Esophagus squamous epithelium (tissue), 5 donors: ENCODE measurements at regions not wholly inside any gene's neighbourhood (a gene's known extent, or its start where the extent isn't known, plus 50 kb on each side); places are given as distances from the start of the nearest gene placed in this dataset.

Experiments used
- DNase-seq: peaks from one replicate; lab custom pipeline; 2025; lab: John Stamatoyannopoulos, UW
- H3K27ac ChIP-seq, 4 donors: fragments of 200-600 bp; sonication (generic); one replicate each; pipeline ENCODE4 v1.5.1; 2016 to 2019; ENCODE audit warnings: mild to moderate bottlenecking in 1 of 4
- H3K27me3 ChIP-seq, 4 donors: fragments of 200-600 bp; sonication (generic); 1 replicate in 3 of 4; 2 replicates in 1 of 4; pipeline versions ENCODE4 v1.5.1 to v1.6.0; 2017 to 2021; ENCODE audit warnings: antibody characterized with exemption in 1 of 4
- H3K36me3 ChIP-seq, 3 donors: fragments of 200-600 bp; sonication (generic); one replicate each; pipeline ENCODE4 v1.5.1; 2016 to 2019
- H3K4me1 ChIP-seq, 3 donors: fragments of 200-600 bp; sonication (generic); one replicate each; pipeline ENCODE4 v1.5.1; 2017 to 2019
- H3K4me3 ChIP-seq, 4 donors: fragments of 200-600 bp; sonication (generic); 1 replicate in 3 of 4; 2 replicates in 1 of 4; pipeline ENCODE4 v1.5.1; 2016 to 2019; ENCODE audit warnings: mild to moderate bottlenecking in 2 of 4, moderate library complexity in 1 of 4
- H3K9me3 ChIP-seq, 3 donors: fragments of 200-600 bp; sonication (generic); one replicate each; pipeline ENCODE4 v1.5.1; 2016 to 2019
- POLR2A ChIP-seq, 4 donors: fragments of 450-650 bp; IDR thresholded peaks; one replicate each; pipeline ENCODE4 v1.6.1; 2017; ENCODE audit warnings: antibody characterized with exemption in 4 of 4, mild to moderate bottlenecking in 4 of 4, moderate library complexity in 3 of 4
- WGBS, 2 donors: methylation state at CpG; one replicate each; pipeline ENCODE4 v1.1.5; 2018; 5-methylcytosine and 5-hydroxymethylcytosine counted together
- intact Hi-C: fragments of 100-400 bp; cut with DNase I; formaldehyde crosslinking; loops from one replicate; pipeline ENCODE4 v1.15.0; 2022
- TF ChIP-seq, protein P1 (sequence below), 6 experiments: fragments of 450-650 bp in 4 of 6; fragments of 200-600 bp in 2 of 6; sonication (generic) in 2 of 6; IDR thresholded peaks; one replicate each; pipeline ENCODE4 v1.5.1; 2016 to 2019; ENCODE audit warnings: antibody characterized with exemption in 6 of 6, mild to moderate bottlenecking in 4 of 6, moderate library complexity in 4 of 6
- donor health status: DM: yes; HTN: yes; CAD: no.

DNA sequence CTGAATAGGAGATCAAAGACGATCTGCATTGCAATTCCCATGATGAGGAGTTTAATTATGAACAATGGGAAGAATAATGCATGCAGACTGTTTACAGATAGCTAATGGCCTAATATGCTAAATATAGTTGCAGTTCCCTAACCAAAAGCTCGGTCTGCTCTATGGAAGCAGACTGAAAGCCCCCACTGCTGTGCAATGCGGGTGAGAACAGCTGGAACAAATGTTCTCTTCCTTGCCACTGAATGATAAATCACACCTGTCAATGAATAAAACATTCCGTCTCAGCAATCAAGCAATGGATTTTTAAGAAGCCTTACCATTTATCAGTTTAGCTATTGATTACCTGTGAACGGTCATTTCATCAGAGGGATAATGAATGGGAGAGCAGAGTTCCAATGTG lies 704.5 kb upstream of the RAB6C start:
- no peak overlapping the region for H3K27ac ChIP-seq
- TF ChIP-seq, protein P1, sequence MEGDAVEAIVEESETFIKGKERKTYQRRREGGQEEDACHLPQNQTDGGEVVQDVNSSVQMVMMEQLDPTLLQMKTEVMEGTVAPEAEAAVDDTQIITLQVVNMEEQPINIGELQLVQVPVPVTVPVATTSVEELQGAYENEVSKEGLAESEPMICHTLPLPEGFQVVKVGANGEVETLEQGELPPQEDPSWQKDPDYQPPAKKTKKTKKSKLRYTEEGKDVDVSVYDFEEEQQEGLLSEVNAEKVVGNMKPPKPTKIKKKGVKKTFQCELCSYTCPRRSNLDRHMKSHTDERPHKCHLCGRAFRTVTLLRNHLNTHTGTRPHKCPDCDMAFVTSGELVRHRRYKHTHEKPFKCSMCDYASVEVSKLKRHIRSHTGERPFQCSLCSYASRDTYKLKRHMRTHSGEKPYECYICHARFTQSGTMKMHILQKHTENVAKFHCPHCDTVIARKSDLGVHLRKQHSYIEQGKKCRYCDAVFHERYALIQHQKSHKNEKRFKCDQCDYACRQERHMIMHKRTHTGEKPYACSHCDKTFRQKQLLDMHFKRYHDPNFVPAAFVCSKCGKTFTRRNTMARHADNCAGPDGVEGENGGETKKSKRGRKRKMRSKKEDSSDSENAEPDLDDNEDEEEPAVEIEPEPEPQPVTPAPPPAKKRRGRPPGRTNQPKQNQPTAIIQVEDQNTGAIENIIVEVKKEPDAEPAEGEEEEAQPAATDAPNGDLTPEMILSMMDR (IDR thresholded peaks at IDR 0.05), result no peak
- TF ChIP-seq POLR2A (IDR thresholded peaks at IDR 0.05), result no peak
- peaks cover 0 to 3% (median 0%) of the 10 kb centered on the region in 3 donors for H3K9me3 ChIP-seq
- WGBS, 2 donors, result 49 to 79% methylated on average over 5 of the region's 5 CpGs
- H3K4me1 ChIP-seq, result no peaks in the 10 kb centered on the region
- no peaks in the 10 kb centered on the region for H3K36me3 ChIP-seq
- DNase-seq, result no peak
- no peak overlapping the region for H3K4me3 ChIP-seq
- intact Hi-C loops, result no loop called here
- H3K27me3 ChIP-seq, result no peaks in the 10 kb centered on the region

DNA sequence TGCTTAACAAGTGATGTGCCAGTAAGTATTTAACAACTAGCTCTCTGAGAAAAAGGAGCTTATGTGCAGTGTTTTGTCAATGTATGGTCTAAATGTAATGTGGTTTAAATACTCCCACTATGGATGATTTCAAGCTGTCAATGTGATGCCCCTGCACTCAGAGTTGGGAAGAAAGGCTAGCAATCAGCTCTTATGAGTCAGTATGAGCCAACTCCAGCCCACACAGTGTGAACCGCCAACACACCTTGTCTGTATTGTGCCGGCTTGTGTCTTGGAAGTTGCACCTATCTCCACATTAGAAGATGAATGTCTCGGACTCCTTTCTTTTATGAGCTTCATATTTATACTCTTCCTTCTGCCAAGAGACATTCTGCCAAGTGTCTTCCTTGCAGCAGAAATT lies 703.8 kb upstream of the RAB6C start:
- Histone ChIP-seq H3K4me1 (no peaks in the 10 kb centered on the region), H3K36me3 (no peaks in the 10 kb centered on the region), H3K4me3 (no peak overlapping the region), H3K27me3 (no peaks in the 10 kb centered on the region), H3K9me3 (peaks cover 0 to 4% (median 0%) of the 10 kb centered on the region in 3 donors), H3K27ac (no peak overlapping the region)
- DNase-seq, result no peak
- WGBS, 2 donors, result 18 to 59% methylated on average over 3 of the region's 3 CpGs
- TF ChIP-seq, protein P1 (IDR thresholded peaks at IDR 0.05), result no peak
- no peak for TF ChIP-seq POLR2A (IDR thresholded peaks at IDR 0.05)
- intact Hi-C loops, result no loop called here

DNA sequence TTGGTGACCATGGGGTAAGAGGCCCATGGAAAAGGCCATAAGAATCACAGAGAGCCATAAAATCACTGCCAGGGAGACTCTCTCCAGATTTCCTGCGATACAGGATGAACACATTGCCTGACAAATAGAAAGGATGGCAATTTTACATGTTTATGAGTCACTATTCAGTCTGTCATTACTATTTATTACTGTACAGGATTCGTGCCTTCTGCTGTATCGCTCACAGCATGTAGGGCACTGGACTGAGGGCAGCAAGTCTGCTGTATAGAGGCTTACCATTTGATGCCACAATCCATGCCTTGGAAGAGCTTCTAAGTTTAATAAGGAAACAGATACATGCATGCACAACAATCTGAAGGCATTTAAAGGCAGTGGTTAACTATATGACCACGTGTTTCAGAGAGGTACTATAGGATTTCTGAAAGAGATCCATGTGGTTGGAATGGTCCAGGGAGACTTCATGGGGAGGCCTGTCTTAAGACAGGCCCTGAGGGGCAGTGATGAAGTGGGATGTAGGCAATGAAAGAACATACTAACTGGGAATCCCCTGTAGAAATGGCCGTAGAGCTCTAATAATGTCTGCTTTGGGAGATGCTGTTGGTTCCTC lies 702.4 kb upstream of the RAB6C start:
- Histone ChIP-seq H3K4me1 (no peaks in the 10 kb centered on the region), H3K9me3 (peaks cover 0 to 4% (median 0%) of the 10 kb centered on the region in 3 donors), H3K4me3 (no peak overlapping the region), H3K27ac (no peak overlapping the region), H3K36me3 (no peaks in the 10 kb centered on the region), H3K27me3 (no peaks in the 10 kb centered on the region)
- DNase-seq, result no peak
- intact Hi-C loops, result no loop called here
- TF ChIP-seq POLR2A (IDR thresholded peaks at IDR 0.05), result no peak
- TF ChIP-seq, protein P1 (IDR thresholded peaks at IDR 0.05), result no peak
- 63% methylated on average over 4 to 5 of the region's 5 CpGs for WGBS, 2 donors

DNA sequence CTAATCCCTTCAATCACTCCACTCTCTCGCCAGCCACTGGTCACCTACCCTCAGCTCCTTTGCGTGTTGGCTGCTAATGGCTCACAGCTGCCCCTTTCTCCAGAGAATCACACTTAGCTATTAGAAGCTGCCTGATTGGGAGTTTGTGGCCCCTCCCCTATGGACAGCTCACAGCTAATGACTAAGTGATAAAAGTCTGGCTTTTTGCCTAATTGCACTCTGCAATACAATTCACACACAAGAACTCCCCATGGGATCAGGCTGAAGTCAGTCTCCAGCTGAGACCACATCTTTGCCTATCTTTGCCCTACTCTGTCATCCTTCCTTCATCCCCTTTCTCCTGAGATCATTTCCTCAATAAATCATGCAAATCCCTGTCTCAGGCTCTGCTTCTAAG lies 701.9 kb upstream of the RAB6C start:
- Histone ChIP-seq H3K27ac (no peak overlapping the region), H3K36me3 (no peaks in the 10 kb centered on the region), H3K4me1 (no peaks in the 10 kb centered on the region), H3K27me3 (no peaks in the 10 kb centered on the region), H3K9me3 (peaks cover 0 to 4% (median 0%) of the 10 kb centered on the region in 3 donors), H3K4me3 (no peak overlapping the region)
- 84 to 92% methylated on average over 2 of the region's 2 CpGs for WGBS, 2 donors
- TF ChIP-seq, protein P1 (IDR thresholded peaks at IDR 0.05), result no peak
- TF ChIP-seq POLR2A (IDR thresholded peaks at IDR 0.05), result no peak
- intact Hi-C loops, result no loop called here
- no peak for DNase-seq

DNA sequence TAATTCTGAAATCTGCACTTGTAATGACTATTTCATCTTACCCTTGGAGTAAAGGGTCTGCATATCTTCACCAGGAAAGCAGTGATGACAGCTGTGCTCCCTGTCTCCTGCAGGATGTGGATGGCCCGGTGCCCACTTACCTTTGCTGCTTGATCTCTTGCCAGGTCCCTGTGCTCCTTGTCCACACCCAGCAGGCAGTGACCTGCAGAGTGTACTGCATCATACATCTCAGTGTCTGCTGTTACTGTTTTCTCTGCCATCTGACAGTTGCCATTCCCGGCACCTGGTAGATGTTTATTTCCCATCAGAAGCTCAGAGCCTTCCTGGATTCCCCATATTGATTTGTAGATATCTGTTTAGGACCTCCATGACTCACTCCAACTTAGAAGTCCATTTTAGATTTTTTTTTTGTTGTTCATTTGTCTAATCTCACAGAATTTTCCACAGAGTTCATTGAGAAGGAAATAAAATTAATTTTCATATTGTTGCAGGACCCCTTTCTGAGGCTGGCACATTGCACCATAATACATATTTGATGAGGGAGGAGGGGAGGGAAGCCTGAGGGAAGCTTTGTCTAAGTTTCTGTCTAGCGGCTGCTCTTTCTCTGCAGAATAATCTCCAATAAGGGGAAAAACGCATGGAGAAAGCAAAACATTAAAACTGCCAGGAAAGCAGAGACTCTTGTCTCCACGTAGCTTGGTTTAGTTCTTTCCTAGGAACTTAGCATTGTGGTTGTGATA lies 697.5 kb upstream of the RAB6C start:
- DNase-seq, result no peak
- H3K36me3 ChIP-seq, result no peaks in the 10 kb centered on the region

More for the DNA sequence above, 697.5 kb upstream of the RAB6C start:
- 60 to 63% methylated on average over 5 of the region's 5 CpGs for WGBS, 2 donors
- H3K9me3 ChIP-seq, result peaks cover 0 to 4% (median 0%) of the 10 kb centered on the region in 3 donors
- TF ChIP-seq POLR2A (IDR thresholded peaks at IDR 0.05), result no peak
- TF ChIP-seq, protein P1 (IDR thresholded peaks at IDR 0.05), result no peak
- H3K4me3 ChIP-seq, result no peak overlapping the region
- H3K27ac ChIP-seq, result no peak overlapping the region
- H3K4me1 ChIP-seq, result no peaks in the 10 kb centered on the region
- intact Hi-C loops, result no loop called here
- H3K27me3 ChIP-seq, result no peaks in the 10 kb centered on the region
